Ishikawa (cell line): ENCODE measurements at regions not wholly inside any gene's neighbourhood (a gene's known extent, or its start where the extent isn't known, plus 50 kb on each side); places are given as distances from the start of the nearest gene placed in this dataset.

Experiments used
- EP300 ChIP-seq: IDR thresholded peaks from 2 replicates; pipeline ENCODE4 v1.6.1; 2012; ENCODE audit warnings: borderline replicate concordance
- TAF1 ChIP-seq: IDR thresholded peaks from 2 replicates; pipeline ENCODE4 v1.6.1; 2012; ENCODE audit warnings: low read depth, mild to moderate bottlenecking
- TF ChIP-seq, protein P1 (sequence below): IDR thresholded peaks from 2 replicates; pipeline ENCODE4 v1.6.1; 2012
- TF ChIP-seq, protein P2 (sequence below): IDR thresholded peaks from 2 replicates; pipeline ENCODE4 v1.6.1; 2012

DNA sequence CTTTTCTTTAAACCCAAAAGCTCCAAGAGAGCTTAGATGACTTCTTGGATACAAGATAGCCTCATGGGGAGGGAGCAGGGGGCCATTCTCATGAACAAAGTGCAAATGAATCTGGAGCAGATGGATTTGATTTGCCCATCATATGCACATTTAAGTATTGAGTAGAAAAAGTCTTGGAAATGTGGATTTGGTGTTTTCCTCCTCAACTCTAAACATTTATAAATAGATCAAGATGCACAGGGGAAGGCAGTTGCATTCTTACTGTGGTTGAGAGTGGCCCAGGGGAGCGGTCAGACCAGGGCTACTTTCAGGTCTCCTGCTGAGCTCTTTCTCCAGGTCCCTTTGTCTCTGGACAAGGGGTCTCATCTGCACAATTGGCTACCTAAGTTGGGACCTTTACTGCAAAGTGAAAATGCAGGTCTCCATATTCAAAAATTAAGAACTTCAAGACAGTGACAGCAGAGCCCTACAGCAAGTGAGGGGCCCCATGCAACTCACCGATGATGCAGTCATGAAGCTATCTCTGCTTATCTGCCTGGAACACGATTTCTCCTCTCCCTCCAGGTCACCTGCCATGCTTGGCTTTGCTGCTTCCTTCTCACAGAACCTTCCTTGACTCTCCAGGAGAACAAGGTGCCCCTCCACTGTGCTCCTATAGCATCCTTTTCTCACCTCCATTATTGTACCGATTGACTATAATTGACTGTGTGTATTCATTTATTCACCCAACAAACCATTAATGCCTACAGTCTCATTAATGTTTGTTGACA is 145.4 kb downstream of the LPIN1 start:
- no peak for TF ChIP-seq EP300
- TF ChIP-seq, protein P1, sequence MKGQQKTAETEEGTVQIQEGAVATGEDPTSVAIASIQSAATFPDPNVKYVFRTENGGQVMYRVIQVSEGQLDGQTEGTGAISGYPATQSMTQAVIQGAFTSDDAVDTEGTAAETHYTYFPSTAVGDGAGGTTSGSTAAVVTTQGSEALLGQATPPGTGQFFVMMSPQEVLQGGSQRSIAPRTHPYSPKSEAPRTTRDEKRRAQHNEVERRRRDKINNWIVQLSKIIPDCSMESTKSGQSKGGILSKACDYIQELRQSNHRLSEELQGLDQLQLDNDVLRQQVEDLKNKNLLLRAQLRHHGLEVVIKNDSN, result no peak
- TF ChIP-seq, protein P2, sequence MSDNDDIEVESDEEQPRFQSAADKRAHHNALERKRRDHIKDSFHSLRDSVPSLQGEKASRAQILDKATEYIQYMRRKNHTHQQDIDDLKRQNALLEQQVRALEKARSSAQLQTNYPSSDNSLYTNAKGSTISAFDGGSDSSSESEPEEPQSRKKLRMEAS, result no peak
- no peak for TF ChIP-seq TAF1
